ENCODE measurements at regions not wholly inside any gene's neighbourhood (a gene's known extent, or its start where the extent isn't known, plus 50 kb on each side); places are given as distances from the start of the nearest gene placed in this dataset.
"Not testable (repeated sequence)": the region's sequence is repeated elsewhere in the genome, so short reads cannot be mapped to it uniquely, and the experiment has no call there.

- Mint-ChIP-seq H3K27me3 (ENCODE audit: insufficient read depth, low read depth) (no peaks in the 10 kb centered on the region), H3K9me3 (peaks cover 2% of the 10 kb centered on the region)
- H3K27ac ChIP-seq, result no peak overlapping the region
Observed at GRCh38 chr6:141877275-141877983, 255.3 kb upstream of the GJE1 start.

GRCh38 chr6:141874930-141875602, 257.7 kb upstream of the GJE1 start:
- H3K9me3 Mint-ChIP-seq, result peaks cover 5% of the 10 kb centered on the region
- Histone ChIP-seq H3K36me3 (no peaks in the 10 kb centered on the region), H3K4me3 (no peak overlapping the region), H3K4me2 (no peak overlapping the region), H3K27ac (no peak overlapping the region), H3F3A (ENCODE audit: low read depth) (no peaks in the 10 kb centered on the region), H3K79me2 (ENCODE audit: low read depth) (no peaks in the 10 kb centered on the region), H3K27me3 (no peaks in the 10 kb centered on the region), H2AFZ (replicated peaks) (no peak overlapping the region), H3K4me1 (no peaks in the 10 kb centered on the region), H3K9ac (no peak overlapping the region), H4K20me1 (ENCODE audit: low read depth) (no peaks in the 10 kb centered on the region), H3K9me3 (ENCODE audit: low read depth) (no peaks in the 10 kb centered on the region)
- no peak overlapping the region for H3K4me3 Mint-ChIP-seq
- DNase-seq (ENCODE audit: low spot score), result no peak
- no peaks in the 10 kb centered on the region for H3K27me3 Mint-ChIP-seq (ENCODE audit: insufficient read depth, low read depth)
- H3K27ac Mint-ChIP-seq, result no peak overlapping the region
- H3K36me3 Mint-ChIP-seq, result no peaks in the 10 kb centered on the region
- H3K4me1 Mint-ChIP-seq, result no peaks in the 10 kb centered on the region
- TF ChIP-seq EZH2 (IDR thresholded peaks at IDR 0.05), result no peak
- TF ChIP-seq CTCF (IDR thresholded peaks at IDR 0.05), result no peak
- TF ChIP-seq EZH2phosphoT487 (IDR thresholded peaks at IDR 0.05), result no peak

More at GRCh38 chr6:141877275-141877983, 255.3 kb upstream of the GJE1 start:
- Histone ChIP-seq H3K79me2 (ENCODE audit: low read depth) (no peaks in the 10 kb centered on the region), H3K4me1 (no peaks in the 10 kb centered on the region), H3K9me3 (ENCODE audit: low read depth) (no peaks in the 10 kb centered on the region), H3K4me3 (no peak overlapping the region), H2AFZ (replicated peaks) (no peak overlapping the region), H3F3A (ENCODE audit: low read depth) (no peaks in the 10 kb centered on the region), H3K4me2 (no peak overlapping the region), H3K9ac (no peak overlapping the region), H4K20me1 (ENCODE audit: low read depth) (no peaks in the 10 kb centered on the region), H3K27me3 (no peaks in the 10 kb centered on the region), H3K36me3 (no peaks in the 10 kb centered on the region)
- DNase-seq (ENCODE audit: low spot score), result no peak
- Mint-ChIP-seq H3K36me3 (no peaks in the 10 kb centered on the region), H3K27ac (no peak overlapping the region), H3K4me3 (no peak overlapping the region), H3K4me1 (no peaks in the 10 kb centered on the region)
- TF ChIP-seq EZH2phosphoT487 (IDR thresholded peaks at IDR 0.05) (no peak), CTCF (IDR thresholded peaks at IDR 0.05) (no peak), EZH2 (IDR thresholded peaks at IDR 0.05) (no peak)

- not testable (repeated sequence) for H3K27me3 Mint-ChIP-seq (ENCODE audit: insufficient read depth, low read depth); H3K36me3 Mint-ChIP-seq; H3K27ac Mint-ChIP-seq; H3K4me3 ChIP-seq; H3F3A ChIP-seq (ENCODE audit: low read depth); H3K27me3 ChIP-seq; H3K79me2 ChIP-seq (ENCODE audit: low read depth); H3K4me2 ChIP-seq; H4K20me1 ChIP-seq (ENCODE audit: low read depth); H3K9me3 Mint-ChIP-seq; DNase-seq (ENCODE audit: low spot score); H3K9ac ChIP-seq; H3K9me3 ChIP-seq (ENCODE audit: low read depth); H3K36me3 ChIP-seq; H3K27ac ChIP-seq; H3K4me3 Mint-ChIP-seq; H2AFZ ChIP-seq (replicated peaks); H3K4me1 Mint-ChIP-seq
- peaks cover 10% of the 10 kb centered on the region for H3K4me1 ChIP-seq
Observed at GRCh38 chr6:141869509-141869908, 263.2 kb upstream of the GJE1 start.

- no peaks in the 10 kb centered on the region for H3K9me3 ChIP-seq (ENCODE audit: low read depth)
- no peak for TF ChIP-seq CTCF (IDR thresholded peaks at IDR 0.05)
- TF ChIP-seq EZH2 (IDR thresholded peaks at IDR 0.05), result no peak
- TF ChIP-seq EZH2phosphoT487 (IDR thresholded peaks at IDR 0.05), result no peak
- no peaks in the 10 kb centered on the region for H4K20me1 ChIP-seq (ENCODE audit: low read depth)
- DNase-seq (ENCODE audit: low spot score), result peak; percentile 6
- no peaks in the 10 kb centered on the region for H3K27me3 ChIP-seq
- H3K4me3 Mint-ChIP-seq, result no peak overlapping the region
- no peaks in the 10 kb centered on the region for H3K36me3 Mint-ChIP-seq
- H3K4me1 Mint-ChIP-seq, result peaks cover 8% of the 10 kb centered on the region
- H3K36me3 ChIP-seq, result no peaks in the 10 kb centered on the region
- H3K9ac ChIP-seq, result no peak overlapping the region
- H3K27ac ChIP-seq, result no peak overlapping the region
- no peak overlapping the region for H2AFZ ChIP-seq (replicated peaks)
- no peak overlapping the region for H3K4me2 ChIP-seq
- no peak overlapping the region for H3K4me3 ChIP-seq
- H3K27ac Mint-ChIP-seq, result no peak overlapping the region
- H3K4me1 ChIP-seq, result peaks cover 10% of the 10 kb centered on the region
- H3K79me2 ChIP-seq (ENCODE audit: low read depth), result no peaks in the 10 kb centered on the region
- peaks cover 5% of the 10 kb centered on the region for H3K9me3 Mint-ChIP-seq
- no peaks in the 10 kb centered on the region for H3F3A ChIP-seq (ENCODE audit: low read depth)
- no peaks in the 10 kb centered on the region for H3K27me3 Mint-ChIP-seq (ENCODE audit: insufficient read depth, low read depth)
Observed at GRCh38 chr6:141867767-141868166, 265.0 kb upstream of the GJE1 start.
